HFFc6 (cell line): ENCODE measurements at regions not wholly inside any gene's neighbourhood (a gene's known extent, or its start where the extent isn't known, plus 50 kb on each side); places are given as distances from the start of the nearest gene placed in this dataset.
"Not testable (repeated sequence)": the region's sequence is repeated elsewhere in the genome, so short reads cannot be mapped to it uniquely, and the experiment has no call there.

Experiments
- DNase-seq: peaks from one replicate; pipeline ENCODE4 v3.0.0-alpha.2; 2018
- H3K27ac Mint-ChIP-seq: 2 replicates; pipeline ENCODE4 v1.8.0; 2020; ENCODE audit warnings: mild to moderate bottlenecking, mixed read lengths
- H3K27me3 Mint-ChIP-seq: 2 replicates; pipeline ENCODE4 v1.8.0; 2021; ENCODE audit warnings: mild to moderate bottlenecking, moderate library complexity, mixed read lengths; ENCODE audit not compliant: insufficient read depth
- H3K36me3 Mint-ChIP-seq: 2 replicates; pipeline ENCODE4 v1.8.0; 2021; ENCODE audit warnings: low read depth, mixed read lengths
- H3K4me1 Mint-ChIP-seq: 2 replicates; pipeline ENCODE4 v1.8.0; 2020; ENCODE audit warnings: low read depth, mixed read lengths
- H3K4me3 Mint-ChIP-seq: 2 replicates; pipeline ENCODE4 v1.8.0; 2020; ENCODE audit warnings: mild to moderate bottlenecking, moderate library complexity, mixed read lengths
- H3K9me3 Mint-ChIP-seq: 2 replicates; pipeline ENCODE4 v1.8.0; 2020; ENCODE audit warnings: mild to moderate bottlenecking, mixed read lengths
- TF ChIP-seq, protein P1 (sequence below): fragments of 200-600 bp; sonication (generic); IDR thresholded peaks from 2 replicates; pipeline ENCODE4 v1.5.0; 2021; ENCODE audit warnings: antibody characterized with exemption, mild to moderate bottlenecking

DNA sequence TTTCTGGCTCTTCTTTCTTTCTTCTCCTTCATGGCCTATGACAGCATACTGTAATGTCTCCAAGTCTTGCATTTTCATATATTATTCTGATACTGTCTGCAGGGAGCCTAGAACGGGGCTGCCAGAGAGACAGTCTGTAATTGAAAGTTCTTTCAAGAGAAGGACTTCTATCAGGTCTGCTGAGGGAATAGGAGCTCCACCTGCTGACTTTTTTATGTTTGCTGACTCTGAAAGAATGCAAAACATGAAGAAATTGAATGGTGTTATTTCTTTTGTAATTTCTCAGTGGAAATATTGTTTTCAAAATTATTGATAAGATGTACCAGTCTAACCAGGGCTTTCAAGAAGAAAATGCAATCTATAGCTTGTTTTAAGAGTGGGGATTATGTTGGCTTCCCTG lies 121.9 kb upstream of the RFX3 start:
- Mint-ChIP-seq H3K27ac (no peak overlapping the region), H3K27me3 (no peaks in the 10 kb centered on the region; the same call in 1 of the 2 replicates), H3K4me1 (no peaks in the 10 kb centered on the region), H3K36me3 (no peaks in the 10 kb centered on the region), H3K4me3 (no peak overlapping the region), H3K9me3 (no peaks in the 10 kb centered on the region)
- DNase-seq, result no peak
- TF ChIP-seq, protein P1, sequence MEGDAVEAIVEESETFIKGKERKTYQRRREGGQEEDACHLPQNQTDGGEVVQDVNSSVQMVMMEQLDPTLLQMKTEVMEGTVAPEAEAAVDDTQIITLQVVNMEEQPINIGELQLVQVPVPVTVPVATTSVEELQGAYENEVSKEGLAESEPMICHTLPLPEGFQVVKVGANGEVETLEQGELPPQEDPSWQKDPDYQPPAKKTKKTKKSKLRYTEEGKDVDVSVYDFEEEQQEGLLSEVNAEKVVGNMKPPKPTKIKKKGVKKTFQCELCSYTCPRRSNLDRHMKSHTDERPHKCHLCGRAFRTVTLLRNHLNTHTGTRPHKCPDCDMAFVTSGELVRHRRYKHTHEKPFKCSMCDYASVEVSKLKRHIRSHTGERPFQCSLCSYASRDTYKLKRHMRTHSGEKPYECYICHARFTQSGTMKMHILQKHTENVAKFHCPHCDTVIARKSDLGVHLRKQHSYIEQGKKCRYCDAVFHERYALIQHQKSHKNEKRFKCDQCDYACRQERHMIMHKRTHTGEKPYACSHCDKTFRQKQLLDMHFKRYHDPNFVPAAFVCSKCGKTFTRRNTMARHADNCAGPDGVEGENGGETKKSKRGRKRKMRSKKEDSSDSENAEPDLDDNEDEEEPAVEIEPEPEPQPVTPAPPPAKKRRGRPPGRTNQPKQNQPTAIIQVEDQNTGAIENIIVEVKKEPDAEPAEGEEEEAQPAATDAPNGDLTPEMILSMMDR, result no peak

DNA sequence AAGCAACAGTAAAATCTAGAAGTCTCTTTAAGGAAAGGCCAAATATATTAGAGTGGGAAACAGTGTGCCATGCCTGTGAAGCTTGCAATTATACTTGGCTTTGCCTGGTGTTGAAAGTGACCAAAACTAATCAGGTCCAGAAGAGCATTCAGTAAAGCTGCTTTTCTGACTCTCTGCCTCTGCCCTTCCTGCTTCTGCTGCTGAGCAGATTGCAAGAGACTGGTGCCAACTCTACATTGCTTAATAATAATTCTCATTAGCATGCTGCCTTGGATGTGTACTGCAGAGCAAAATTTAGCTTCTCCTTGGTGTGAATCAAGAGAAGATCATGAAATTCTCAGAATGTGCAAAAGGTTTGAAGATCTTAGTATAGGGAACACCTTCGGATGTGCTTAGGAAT lies 120.4 kb upstream of the RFX3 start:
- Mint-ChIP-seq H3K27ac (no peak overlapping the region), H3K36me3 (no peaks in the 10 kb centered on the region), H3K27me3 (no peaks in the 10 kb centered on the region; the same call in 1 of the 2 replicates), H3K4me1 (no peaks in the 10 kb centered on the region), H3K9me3 (no peaks in the 10 kb centered on the region), H3K4me3 (no peak overlapping the region)
- TF ChIP-seq, protein P1, result no peak
- DNase-seq, result no peak

DNA sequence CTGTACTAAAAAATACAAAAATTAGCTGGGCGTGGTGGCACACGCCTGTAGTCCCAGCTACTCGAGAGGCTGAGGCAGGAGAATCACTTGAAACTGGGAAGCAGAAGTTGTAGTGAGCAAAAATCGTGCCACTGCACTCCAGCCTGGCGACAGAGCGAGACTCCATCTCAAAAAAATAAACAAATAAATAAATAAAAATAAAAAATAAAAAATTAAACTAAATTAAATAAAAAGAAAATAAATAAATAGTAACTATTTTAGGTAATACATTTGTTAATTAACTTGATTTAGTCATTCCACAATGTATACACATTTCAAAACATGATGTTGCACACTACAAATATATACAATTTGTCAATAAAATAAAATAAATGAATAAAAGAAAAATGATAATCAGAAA lies 116.3 kb upstream of the RFX3 start:
- DNase-seq, H3K9me3 Mint-ChIP-seq, H3K27me3 Mint-ChIP-seq: not testable (repeated sequence)

DNA sequence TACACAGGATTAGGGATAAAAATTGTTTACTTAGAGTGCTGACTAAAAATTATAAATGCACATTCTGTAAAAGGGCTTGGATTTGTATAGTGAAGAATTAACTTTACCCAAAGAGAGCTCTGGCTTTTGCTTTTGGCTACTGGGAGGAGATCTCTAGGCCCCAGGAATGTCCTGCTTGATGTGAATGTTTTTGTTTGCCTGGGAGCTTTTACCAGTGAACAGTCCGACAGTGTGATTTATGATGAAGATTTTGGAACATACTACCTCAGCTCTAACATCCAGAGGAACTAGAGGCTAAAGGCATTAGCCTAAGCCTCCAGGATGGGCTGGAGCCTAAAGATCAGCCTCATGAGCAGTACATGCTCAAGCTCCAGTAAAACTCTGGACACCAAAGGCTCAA lies 103.7 kb upstream of the RFX3 start:
- no peak for DNase-seq
- peaks cover 3% of the 10 kb centered on the region for H3K27me3 Mint-ChIP-seq

More for the DNA sequence above, 116.3 kb upstream of the RFX3 start:
- H3K4me3 Mint-ChIP-seq, H3K36me3 Mint-ChIP-seq, H3K27ac Mint-ChIP-seq, H3K4me1 Mint-ChIP-seq: not testable (repeated sequence)

DNA sequence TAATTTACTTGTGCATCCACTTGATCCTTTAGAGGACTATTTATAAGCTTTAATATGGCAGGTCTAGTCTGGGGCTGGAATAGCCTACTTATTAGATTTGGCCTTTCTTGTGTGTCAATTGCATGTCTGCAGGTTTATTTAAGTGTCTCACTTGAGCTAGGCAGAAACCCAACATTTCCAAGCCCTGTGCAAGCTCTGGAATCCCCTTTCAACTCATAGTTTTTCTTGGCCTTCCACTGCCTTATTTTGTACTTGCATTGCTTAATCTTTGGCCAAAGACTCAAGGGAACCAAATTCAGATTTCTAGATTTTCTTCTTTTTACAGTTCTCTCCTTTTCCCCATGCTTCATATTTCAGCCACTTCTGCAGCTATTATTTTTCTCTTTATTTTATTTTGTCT lies 102.4 kb upstream of the RFX3 start:
- no peaks in the 10 kb centered on the region for H3K36me3 Mint-ChIP-seq
- H3K27ac Mint-ChIP-seq, result no peak overlapping the region
- TF ChIP-seq, protein P1, result no peak
- DNase-seq, result no peak
- peaks cover 10% of the 10 kb centered on the region for H3K27me3 Mint-ChIP-seq
- no peak overlapping the region for H3K4me3 Mint-ChIP-seq
- H3K9me3 Mint-ChIP-seq, result no peaks in the 10 kb centered on the region
- no peaks in the 10 kb centered on the region for H3K4me1 Mint-ChIP-seq

More for the DNA sequence above, 103.7 kb upstream of the RFX3 start:
- no peak overlapping the region for H3K27ac Mint-ChIP-seq
- no peaks in the 10 kb centered on the region for H3K36me3 Mint-ChIP-seq
- TF ChIP-seq, protein P1, result no peak
- no peaks in the 10 kb centered on the region for H3K4me1 Mint-ChIP-seq
- no peaks in the 10 kb centered on the region for H3K9me3 Mint-ChIP-seq
- H3K4me3 Mint-ChIP-seq, result no peak overlapping the region

DNA sequence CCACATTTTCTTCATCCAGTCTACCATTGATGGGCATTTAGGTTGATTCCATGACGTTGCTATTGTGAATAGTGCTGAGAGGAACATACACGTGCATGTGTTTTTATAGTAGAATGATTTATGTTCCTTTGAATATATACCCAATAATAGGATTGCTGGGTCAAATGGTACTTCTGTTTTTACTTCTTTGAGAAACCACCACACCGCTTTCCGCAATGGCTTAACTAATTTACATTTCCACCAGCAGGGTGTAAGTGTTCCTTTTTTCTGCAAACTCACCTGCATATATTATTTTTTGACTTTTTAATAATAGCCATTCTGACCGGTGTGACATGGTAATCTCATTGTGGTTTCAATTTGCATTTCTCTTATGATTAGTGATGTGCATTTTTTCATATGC lies 82.2 kb upstream of the RFX3 start:
- no peak for DNase-seq
- Mint-ChIP-seq H3K36me3 (no peaks in the 10 kb centered on the region), H3K4me1 (no peaks in the 10 kb centered on the region), H3K27me3 (peaks cover 11% of the 10 kb centered on the region; the same call in 1 of the 2 replicates), H3K4me3 (no peak overlapping the region), H3K9me3 (no peaks in the 10 kb centered on the region), H3K27ac (no peak overlapping the region)
- TF ChIP-seq, protein P1, result no peak
